ENCODE measurements at regions not wholly inside any gene's neighbourhood (a gene's known extent, or its start where the extent isn't known, plus 50 kb on each side); places are given as distances from the start of the nearest gene placed in this dataset.

DNA sequence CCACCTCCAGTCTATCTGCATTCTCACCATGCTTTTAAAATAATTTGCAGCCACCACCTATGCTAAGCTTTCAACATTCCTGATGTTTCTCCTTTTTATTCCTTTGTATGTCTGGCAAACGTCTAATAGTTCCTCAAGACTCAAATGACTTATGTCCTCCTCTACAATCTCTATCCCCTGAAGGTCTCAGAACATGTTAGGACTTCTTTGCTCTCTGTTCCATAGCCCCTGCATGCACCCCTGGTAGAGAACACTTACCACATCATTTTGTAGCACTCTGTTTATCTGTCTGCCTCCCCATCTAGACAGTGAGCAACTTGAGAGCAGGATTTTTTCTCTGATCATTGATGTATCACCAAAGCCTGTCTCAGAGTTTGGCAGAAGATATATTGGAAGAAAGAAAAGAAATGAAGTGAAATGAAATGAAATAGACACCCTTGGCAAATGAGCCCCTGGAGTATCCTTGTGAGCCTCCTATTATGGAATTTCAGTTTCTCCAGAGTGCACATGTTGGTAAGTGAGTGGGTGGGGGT lies 1231.2 kb upstream of the FLRT2 start:
- POLR2A ChIA-PET = no interaction called here

DNA sequence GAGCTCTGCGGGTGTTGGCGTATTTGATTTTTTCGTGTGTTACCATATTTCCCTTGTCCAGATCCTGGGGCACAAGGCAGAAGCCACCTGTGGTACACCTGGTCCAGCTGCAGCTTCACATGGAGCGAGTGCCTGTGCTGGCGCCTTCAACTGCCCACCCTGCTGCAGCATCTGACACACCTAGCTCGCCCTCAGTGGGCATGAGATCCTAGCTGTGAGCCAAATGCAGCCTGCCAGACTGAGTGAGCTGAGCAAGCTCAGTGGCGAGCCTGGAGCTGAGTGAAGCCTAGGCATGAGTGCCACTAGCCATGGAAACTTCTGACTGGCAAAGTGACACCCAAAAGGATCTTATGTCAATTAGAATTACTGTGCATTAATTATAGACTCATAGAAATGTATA lies 1226.8 kb upstream of the FLRT2 start:
- TF ChIP-seq CTBP1 (IDR thresholded peaks at IDR 0.05; ENCODE audit: borderline replicate concordance) (no peak), ELF4 (IDR thresholded peaks at IDR 0.05) (no peak), NFRKB (IDR thresholded peaks at IDR 0.05) (no peak), SUZ12 (IDR thresholded peaks at IDR 0.05) (no peak), L3MBTL2 (conservative IDR thresholded peaks at IDR 0.05) (no peak), ARNT (IDR thresholded peaks at IDR 0.05) (no peak), BHLHE40 (IDR thresholded peaks at IDR 0.05; ENCODE audit: borderline replicate concordance) (no peak)
- TF ChIP-seq, protein P1, sequence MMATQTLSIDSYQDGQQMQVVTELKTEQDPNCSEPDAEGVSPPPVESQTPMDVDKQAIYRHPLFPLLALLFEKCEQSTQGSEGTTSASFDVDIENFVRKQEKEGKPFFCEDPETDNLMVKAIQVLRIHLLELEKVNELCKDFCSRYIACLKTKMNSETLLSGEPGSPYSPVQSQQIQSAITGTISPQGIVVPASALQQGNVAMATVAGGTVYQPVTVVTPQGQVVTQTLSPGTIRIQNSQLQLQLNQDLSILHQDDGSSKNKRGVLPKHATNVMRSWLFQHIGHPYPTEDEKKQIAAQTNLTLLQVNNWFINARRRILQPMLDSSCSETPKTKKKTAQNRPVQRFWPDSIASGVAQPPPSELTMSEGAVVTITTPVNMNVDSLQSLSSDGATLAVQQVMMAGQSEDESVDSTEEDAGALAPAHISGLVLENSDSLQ (IDR thresholded peaks at IDR 0.05) = no peak
- no peak for DNase-seq (ENCODE audit: extremely low spot score)
- CTCF ChIA-PET = no interaction called here
- POLR2A ChIA-PET = no interaction called here

More for the DNA sequence above, 1231.2 kb upstream of the FLRT2 start:
- no peak for TF ChIP-seq HDGF (IDR thresholded peaks at IDR 0.05; ENCODE audit: borderline replicate concordance)
- TF ChIP-seq ARNT (IDR thresholded peaks at IDR 0.05) = no peak
- TF ChIP-seq TARDBP (IDR thresholded peaks at IDR 0.05) = no peak
- no peak for TF ChIP-seq FOXA1 (IDR thresholded peaks at IDR 0.05)
- no peak for TF ChIP-seq SUZ12 (IDR thresholded peaks at IDR 0.05)
- TF ChIP-seq, protein P1 (IDR thresholded peaks at IDR 0.05) = no peak
- TF ChIP-seq BHLHE40 (IDR thresholded peaks at IDR 0.05; ENCODE audit: borderline replicate concordance) = no peak
- TF ChIP-seq CTBP1 (IDR thresholded peaks at IDR 0.05; ENCODE audit: borderline replicate concordance) = no peak
- no peak for TF ChIP-seq SP1 (IDR thresholded peaks at IDR 0.05)
- TF ChIP-seq ELF4 (IDR thresholded peaks at IDR 0.05) = no peak
- TF ChIP-seq FOXK2 (IDR thresholded peaks at IDR 0.05) = no peak
- no peak for TF ChIP-seq LEF1 (IDR thresholded peaks at IDR 0.05; ENCODE audit: borderline replicate concordance)
- TF ChIP-seq NFRKB (IDR thresholded peaks at IDR 0.05) = no peak
- no peak for TF ChIP-seq ZNF384 (IDR thresholded peaks at IDR 0.05)
- no peak for TF ChIP-seq FOXM1 (IDR thresholded peaks at IDR 0.05; ENCODE audit: borderline replicate concordance)
- TF ChIP-seq L3MBTL2 (conservative IDR thresholded peaks at IDR 0.05) = no peak
- CTCF ChIA-PET = no interaction called here
- no peak for DNase-seq (ENCODE audit: extremely low spot score)

DNA sequence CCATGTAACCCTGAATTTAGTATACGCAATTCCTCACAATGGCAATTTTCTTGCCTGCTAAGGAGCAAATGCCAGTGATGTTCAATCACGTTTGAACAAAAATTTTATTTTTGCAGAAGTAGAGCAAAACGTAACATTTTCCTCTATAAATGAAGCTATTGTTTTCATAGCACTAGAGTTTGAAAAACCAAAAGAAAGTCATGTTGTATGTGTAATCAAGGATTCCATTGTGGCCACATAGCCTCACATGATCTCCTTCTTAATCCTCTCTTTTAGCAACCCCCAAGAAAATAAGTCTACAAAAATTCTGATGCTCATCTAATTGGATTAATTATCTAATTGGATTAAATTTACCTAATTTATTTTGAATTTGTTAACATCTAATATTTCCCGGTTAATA lies 1217.4 kb upstream of the FLRT2 start:
- ChIA-PET POLR2A (no interaction called here), CTCF (no interaction called here)
- DNase-seq (ENCODE audit: extremely low spot score) = no peak
- TF ChIP-seq BHLHE40 (IDR thresholded peaks at IDR 0.05; ENCODE audit: borderline replicate concordance) (no peak), FOXK2 (IDR thresholded peaks at IDR 0.05) (no peak), CTBP1 (IDR thresholded peaks at IDR 0.05; ENCODE audit: borderline replicate concordance) (no peak), HDGF (IDR thresholded peaks at IDR 0.05; ENCODE audit: borderline replicate concordance) (no peak), TARDBP (IDR thresholded peaks at IDR 0.05) (no peak), ELF4 (IDR thresholded peaks at IDR 0.05) (no peak), SP1 (IDR thresholded peaks at IDR 0.05) (no peak), FOXA1 (IDR thresholded peaks at IDR 0.05) (no peak), ARNT (IDR thresholded peaks at IDR 0.05) (no peak), NFRKB (IDR thresholded peaks at IDR 0.05) (no peak), SUZ12 (IDR thresholded peaks at IDR 0.05) (no peak), FOXM1 (IDR thresholded peaks at IDR 0.05; ENCODE audit: borderline replicate concordance) (no peak), ZNF384 (IDR thresholded peaks at IDR 0.05) (no peak), LEF1 (IDR thresholded peaks at IDR 0.05; ENCODE audit: borderline replicate concordance) (no peak), L3MBTL2 (conservative IDR thresholded peaks at IDR 0.05) (no peak)
- TF ChIP-seq, protein P1 (IDR thresholded peaks at IDR 0.05) = no peak

DNA sequence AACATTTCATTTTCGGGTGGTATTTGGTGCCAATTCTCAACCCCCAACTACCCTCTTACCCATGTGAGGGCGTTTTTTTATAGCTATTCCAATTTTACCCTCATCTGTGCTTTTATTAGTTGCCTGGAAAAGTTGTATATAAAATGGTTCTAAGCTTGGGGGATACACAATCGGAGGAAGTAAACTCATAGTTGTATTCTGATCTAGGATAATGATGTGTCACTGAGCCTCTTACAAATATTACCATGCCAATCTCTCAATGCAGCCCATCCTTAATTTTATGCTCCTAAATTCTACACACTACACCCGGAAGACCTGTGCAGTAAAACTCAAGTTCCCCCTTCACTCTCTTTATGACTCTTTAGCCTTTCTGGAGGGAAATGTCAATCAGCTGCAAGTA lies 1206.5 kb upstream of the FLRT2 start:
- POLR2A ChIA-PET = no interaction called here
- no peak for TF ChIP-seq BHLHE40 (IDR thresholded peaks at IDR 0.05; ENCODE audit: borderline replicate concordance)
- no peak for TF ChIP-seq L3MBTL2 (conservative IDR thresholded peaks at IDR 0.05)
- no peak for TF ChIP-seq SP1 (IDR thresholded peaks at IDR 0.05)
- no peak for TF ChIP-seq FOXA1 (IDR thresholded peaks at IDR 0.05)
- TF ChIP-seq LEF1 (IDR thresholded peaks at IDR 0.05; ENCODE audit: borderline replicate concordance) = no peak
- TF ChIP-seq SUZ12 (IDR thresholded peaks at IDR 0.05) = no peak
- no peak for TF ChIP-seq ZNF384 (IDR thresholded peaks at IDR 0.05)
- no peak for TF ChIP-seq ARNT (IDR thresholded peaks at IDR 0.05)
- no peak for TF ChIP-seq FOXK2 (IDR thresholded peaks at IDR 0.05)
- TF ChIP-seq HDGF (IDR thresholded peaks at IDR 0.05; ENCODE audit: borderline replicate concordance) = no peak
- no peak for TF ChIP-seq TARDBP (IDR thresholded peaks at IDR 0.05)
- TF ChIP-seq CTBP1 (IDR thresholded peaks at IDR 0.05; ENCODE audit: borderline replicate concordance) = no peak
- TF ChIP-seq NFRKB (IDR thresholded peaks at IDR 0.05) = no peak
- TF ChIP-seq, protein P1 (IDR thresholded peaks at IDR 0.05) = no peak
- no peak for DNase-seq (ENCODE audit: extremely low spot score)

DNA sequence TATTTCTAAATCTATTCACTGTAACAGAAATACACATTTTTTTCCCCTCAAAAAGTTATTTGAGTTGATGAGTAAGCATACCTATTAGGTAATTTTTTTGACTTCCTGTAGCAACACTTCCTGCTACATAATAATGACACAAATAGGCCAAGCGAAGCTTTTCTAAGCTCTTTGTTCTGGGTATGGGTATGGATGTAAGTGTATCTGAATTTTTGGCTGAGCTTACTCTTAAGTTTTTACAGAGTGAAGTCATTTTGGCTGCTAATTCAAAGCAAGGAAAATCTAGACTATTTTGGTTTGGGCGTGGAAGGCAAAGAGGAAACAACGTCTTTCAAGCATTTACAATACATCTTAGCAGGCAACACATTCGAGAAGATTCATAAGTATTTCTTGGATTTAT lies 1206.0 kb upstream of the FLRT2 start:
- no peak for DNase-seq (ENCODE audit: extremely low spot score)
- CTCF ChIA-PET = no interaction called here
- POLR2A ChIA-PET = no interaction called here
- no peak for TF ChIP-seq CTBP1 (IDR thresholded peaks at IDR 0.05; ENCODE audit: borderline replicate concordance)
- TF ChIP-seq LEF1 (IDR thresholded peaks at IDR 0.05; ENCODE audit: borderline replicate concordance) = no peak
- TF ChIP-seq L3MBTL2 (conservative IDR thresholded peaks at IDR 0.05) = no peak

More for the DNA sequence above, 1206.5 kb upstream of the FLRT2 start:
- CTCF ChIA-PET = no interaction called here

DNA sequence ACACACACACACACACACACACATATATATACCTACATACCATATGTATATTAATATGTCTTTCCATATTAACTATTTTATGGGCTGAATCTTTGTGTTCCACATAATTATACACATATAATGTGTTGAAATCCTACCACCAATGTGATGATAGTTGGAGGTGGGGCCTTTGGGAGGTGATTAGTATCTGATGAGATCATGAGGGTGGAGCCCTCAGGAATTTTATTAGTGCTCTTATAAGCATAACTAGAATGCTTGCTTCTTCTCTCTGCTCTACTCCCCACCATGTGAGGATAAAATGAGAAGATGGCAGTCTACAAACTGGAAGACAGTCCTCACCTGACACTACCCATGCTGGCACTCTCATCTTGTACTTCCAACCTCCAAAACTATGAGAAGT lies 1193.5 kb upstream of the FLRT2 start:
- no peak for DNase-seq (ENCODE audit: extremely low spot score)
- ChIA-PET POLR2A (no interaction called here), CTCF (interaction anchor here (0.6 kb wide), 1 partner anchor 322 kb away, joined by 3 read pairs; no protein-coding TSS in a partner anchor)
- no peak for TF ChIP-seq SUZ12 (IDR thresholded peaks at IDR 0.05)
- TF ChIP-seq BHLHE40 (IDR thresholded peaks at IDR 0.05; ENCODE audit: borderline replicate concordance) = no peak
- no peak for TF ChIP-seq FOXK2 (IDR thresholded peaks at IDR 0.05)
- TF ChIP-seq, protein P1 (IDR thresholded peaks at IDR 0.05) = no peak
- TF ChIP-seq FOXA1 (IDR thresholded peaks at IDR 0.05) = no peak
- TF ChIP-seq LEF1 (IDR thresholded peaks at IDR 0.05; ENCODE audit: borderline replicate concordance) = no peak
- TF ChIP-seq SP1 (IDR thresholded peaks at IDR 0.05) = no peak
- no peak for TF ChIP-seq TARDBP (IDR thresholded peaks at IDR 0.05)
- no peak for TF ChIP-seq L3MBTL2 (conservative IDR thresholded peaks at IDR 0.05)
- no peak for TF ChIP-seq ARNT (IDR thresholded peaks at IDR 0.05)
- TF ChIP-seq ELF4 (IDR thresholded peaks at IDR 0.05) = no peak
- no peak for TF ChIP-seq HDGF (IDR thresholded peaks at IDR 0.05; ENCODE audit: borderline replicate concordance)
- no peak for TF ChIP-seq FOXM1 (IDR thresholded peaks at IDR 0.05; ENCODE audit: borderline replicate concordance)
- TF ChIP-seq NFRKB (IDR thresholded peaks at IDR 0.05) = no peak
